ENCODE measurements at regions not wholly inside any gene's neighbourhood (a gene's known extent, or its start where the extent isn't known, plus 50 kb on each side); places are given as distances from the start of the nearest gene placed in this dataset.

- no TSS peak for BruUV-seq (replicated peaks)
- intact Hi-C loops (cut with micrococcal nuclease) = no loop called here
- POLR2A ChIA-PET (ENCODE audit: unreplicated experiment) = no interaction called here
- Histone ChIP-seq H3F3A (ENCODE audit: low read length, unreplicated experiment) (no peaks in the 10 kb centered on the region), H3K9me2 (replicated peaks; ENCODE audit: low read length) (no peaks in the 10 kb centered on the region), H4K20me1 (ENCODE audit: low read length) (no peaks in the 10 kb centered on the region), H3K27ac (ENCODE audit: low read length) (no peak overlapping the region), H3K9ac (ENCODE audit: low read length) (no peak overlapping the region), H3K36me3 (ENCODE audit: low read depth, low read length) (no peaks in the 10 kb centered on the region), H3K4me2 (ENCODE audit: low read length) (no peak overlapping the region), H3K27me3 (ENCODE audit: low read length) (no peaks in the 10 kb centered on the region), H3K9me3 (ENCODE audit: low read length) (no peaks in the 10 kb centered on the region), H3K79me2 (ENCODE audit: low read length) (no peaks in the 10 kb centered on the region), H3K4me1 (ENCODE audit: insufficient read depth, low read length) (no peaks in the 10 kb centered on the region), H3K4me3 (ENCODE audit: low read length) (no peak overlapping the region), H2AFZ (ENCODE audit: low read length) (no peak overlapping the region)
- ATAC-seq = no peak
- no peak for DNase-seq
- CTCF ChIA-PET = no interaction called here
- TF ChIP-seq CTCF (conservative IDR thresholded peaks at IDR 0.05; ENCODE audit: low read depth, low read length) (no peak), EZH2 (IDR thresholded peaks at IDR 0.05; ENCODE audit: low read length, unreplicated experiment) (no peak), EZH2phosphoT487 (IDR thresholded peaks at IDR 0.05; ENCODE audit: borderline replicate concordance, low read length) (no peak)
Observed at GRCh38 chr4:13794819-13795565, 167.5 kb upstream of the BOD1L1 start.

GRCh38 chr4:13797061-13797460, 169.5 kb upstream of the BOD1L1 start:
- no peak for ATAC-seq
- ChIA-PET CTCF (no interaction called here), POLR2A (ENCODE audit: unreplicated experiment) (interaction anchor here (0.6 kb wide), 1 partner anchor 550 kb away, joined by 3 read pairs; no protein-coding TSS in a partner anchor)
- H3K4me1 ChIP-seq (ENCODE audit: insufficient read depth, low read length) = no peaks in the 10 kb centered on the region
- intact Hi-C loops (cut with micrococcal nuclease) = no loop called here
- no peaks in the 10 kb centered on the region for H3K9me3 ChIP-seq (ENCODE audit: low read length)
- no peaks in the 10 kb centered on the region for H3K79me2 ChIP-seq (ENCODE audit: low read length)
- DNase-seq = no peak
- no peaks in the 10 kb centered on the region for H3K9me2 ChIP-seq (replicated peaks; ENCODE audit: low read length)
- no TSS peak for BruUV-seq (replicated peaks)
- H4K20me1 ChIP-seq (ENCODE audit: low read length) = no peaks in the 10 kb centered on the region
- no peak overlapping the region for H3K4me3 ChIP-seq (ENCODE audit: low read length)
- no peak overlapping the region for H3K4me2 ChIP-seq (ENCODE audit: low read length)
- no peaks in the 10 kb centered on the region for H3K27me3 ChIP-seq (ENCODE audit: low read length)
- no peaks in the 10 kb centered on the region for H3K36me3 ChIP-seq (ENCODE audit: low read depth, low read length)
- no peak overlapping the region for H3K27ac ChIP-seq (ENCODE audit: low read length)
- H3F3A ChIP-seq (ENCODE audit: low read length, unreplicated experiment) = no peaks in the 10 kb centered on the region
- TF ChIP-seq EZH2phosphoT487 (IDR thresholded peaks at IDR 0.05; ENCODE audit: borderline replicate concordance, low read length) = no peak
- TF ChIP-seq CTCF (conservative IDR thresholded peaks at IDR 0.05; ENCODE audit: low read depth, low read length) = no peak
- no peak overlapping the region for H3K9ac ChIP-seq (ENCODE audit: low read length)
- H2AFZ ChIP-seq (ENCODE audit: low read length) = no peak overlapping the region

- no peaks in the 10 kb centered on the region for H3F3A ChIP-seq (ENCODE audit: low read length, unreplicated experiment)
- CTCF ChIA-PET = no interaction called here
- BruUV-seq (replicated peaks) = no TSS peak
- H4K20me1 ChIP-seq (ENCODE audit: low read length) = no peaks in the 10 kb centered on the region
- no peak overlapping the region for H3K9ac ChIP-seq (ENCODE audit: low read length)
- H3K9me3 ChIP-seq (ENCODE audit: low read length) = no peaks in the 10 kb centered on the region
- TF ChIP-seq CTCF (conservative IDR thresholded peaks at IDR 0.05; ENCODE audit: low read depth, low read length) = no peak
- no peak for TF ChIP-seq EZH2phosphoT487 (IDR thresholded peaks at IDR 0.05; ENCODE audit: borderline replicate concordance, low read length)
- TF ChIP-seq EZH2 (IDR thresholded peaks at IDR 0.05; ENCODE audit: low read length, unreplicated experiment) = no peak
- intact Hi-C loops (cut with micrococcal nuclease) = no loop called here
- no peaks in the 10 kb centered on the region for H3K4me1 ChIP-seq (ENCODE audit: insufficient read depth, low read length)
- H3K27me3 ChIP-seq (ENCODE audit: low read length) = no peaks in the 10 kb centered on the region
- H3K4me3 ChIP-seq (ENCODE audit: low read length) = no peak overlapping the region
- ATAC-seq (no peak), DNase-seq (no peak)
- H3K9me2 ChIP-seq (replicated peaks; ENCODE audit: low read length) = no peaks in the 10 kb centered on the region
- H3K79me2 ChIP-seq (ENCODE audit: low read length) = no peaks in the 10 kb centered on the region
- H3K27ac ChIP-seq (ENCODE audit: low read length) = no peak overlapping the region
- no peaks in the 10 kb centered on the region for H3K36me3 ChIP-seq (ENCODE audit: low read depth, low read length)
- no peak overlapping the region for H2AFZ ChIP-seq (ENCODE audit: low read length)
- no peak overlapping the region for H3K4me2 ChIP-seq (ENCODE audit: low read length)
- POLR2A ChIA-PET (ENCODE audit: unreplicated experiment) = no interaction called here
Observed at GRCh38 chr4:13815231-13815630, 187.7 kb upstream of the BOD1L1 start.
